ENCODE measurements at regions not wholly inside any gene's neighbourhood (a gene's known extent, or its start where the extent isn't known, plus 50 kb on each side); places are given as distances from the start of the nearest gene placed in this dataset.

GRCh38 chr13:106246666-106247188, 288.7 kb downstream of the EFNB2 start:
- H3K9ac ChIP-seq (ENCODE audit: low read length), result no peak overlapping the region
- ATAC-seq (no peak), DNase-seq (ENCODE audit: low read depth, low spot score) (no peak)
- no peaks in the 10 kb centered on the region for H3K36me3 ChIP-seq (ENCODE audit: control insufficient read depth in 1 of 2, insufficient read depth in 2 of 2, low read length in 2 of 2)
- ChIA-PET POLR2A (no interaction called here), CTCF (no interaction called here), RAD21 (ENCODE audit: low non-redundant PET in 1 of 2, low total read pairs in 2 of 2, uncharacterized antibody in 2 of 2, unreplicated experiment in 2 of 2) (no interaction called here)
- H4K20me1 ChIP-seq (ENCODE audit: insufficient read depth), result no peaks in the 10 kb centered on the region
- no peaks in the 10 kb centered on the region for H3K9me2 ChIP-seq (ENCODE audit: insufficient read depth)
- H3K27me3 ChIP-seq (ENCODE audit: insufficient read depth, low read length), result no peaks in the 10 kb centered on the region
- H2AFZ ChIP-seq (ENCODE audit: low read depth, low read length, poor library complexity, severe bottlenecking), result no peak overlapping the region
- BruUV-seq (replicated peaks), result no TSS peak
- no peaks in the 10 kb centered on the region for H3K9me3 ChIP-seq (ENCODE audit: control insufficient read depth in 1 of 2, insufficient read depth in 1 of 2, low read depth in 1 of 2, low read length in 2 of 2)
- H3K4me1 ChIP-seq (ENCODE audit: control insufficient read depth in 1 of 2, insufficient read depth in 2 of 2, low read length in 2 of 2), result no peaks in the 10 kb centered on the region
- H3K79me2 ChIP-seq (ENCODE audit: insufficient read depth, low read length), result no peaks in the 10 kb centered on the region
- intact Hi-C loops (cut with micrococcal nuclease), result no loop called here
- TF ChIP-seq SP1 (IDR thresholded peaks at IDR 0.05; ENCODE audit: low read depth) (no peak), REST (IDR thresholded peaks at IDR 0.05; ENCODE audit: low read depth) (no peak), POLR2AphosphoS5 (IDR thresholded peaks at IDR 0.05; ENCODE audit: low read depth, low read length) (no peak), MAX (IDR thresholded peaks at IDR 0.05) (no peak), ELF1 (IDR thresholded peaks at IDR 0.05; ENCODE audit: borderline replicate concordance, low read depth) (no peak), ATF3 (IDR thresholded peaks at IDR 0.05) (no peak), SIN3A (IDR thresholded peaks at IDR 0.05; ENCODE audit: low read depth) (no peak), RAD21 (IDR thresholded peaks at IDR 0.05; ENCODE audit: low read depth) (no peak), YY1 (IDR thresholded peaks at IDR 0.05; ENCODE audit: extremely low read depth, insufficient replicate concordance, low read depth, low read length) (no peak)
- H3K4me3 ChIP-seq (replicated peaks in 1 of 2; ENCODE audit: low read depth in 1 of 2, low read length in 2 of 2), result no peak overlapping the region
- no peak overlapping the region for H3K27ac ChIP-seq (ENCODE audit: low read depth, low read length)
- H3K4me2 ChIP-seq (ENCODE audit: low read length), result no peak overlapping the region

Measured in HCT116 (cell line).